Caco-2 (cell line): ENCODE measurements at regions not wholly inside any gene's neighbourhood (a gene's known extent, or its start where the extent isn't known, plus 50 kb on each side); places are given as distances from the start of the nearest gene placed in this dataset.

ENCODE experiments used
- BruUV-seq: library from RNA; stranded (reverse); fragments of 400-500 nt; replicated peaks from 2 replicates; lab custom pipeline; 2021; lab: Mats Ljungman, UMichigan
- CTCF ChIA-PET: fragments of 300-600 bp; sonication (Branson Sonifier 250); formaldehyde crosslinking; loops from one replicate; lab custom pipeline; 2022; ENCODE audit warnings: antibody characterized with exemption; lab: Charles Lee
- POLR2A ChIA-PET: fragments of 300-600 bp; sonication (Branson Sonifier 250); formaldehyde crosslinking; loops from one replicate; lab custom pipeline; 2022; ENCODE audit warnings: antibody characterized with exemption; lab: Charles Lee
- DNase-seq, 2 experiments: peaks; one replicate each; pipeline versions ENCODE4 v3.0.0 to v3.0.0-alpha.2; 2020 to 2022
- H3K27me3 ChIP-seq: replicated peaks from 2 replicates; pipeline ENCODE4 v1.6.0; 2011; ENCODE audit warnings: low read length; ENCODE audit not compliant: control insufficient read depth, insufficient read depth
- H3K36me3 ChIP-seq: 2 replicates; pipeline ENCODE4 v1.5.1; 2011; ENCODE audit warnings: low read length; ENCODE audit not compliant: control insufficient read depth, insufficient read depth
- H3K4me1 ChIP-seq: fragments of 250-450 bp; sonication (Bioruptor Pico); 2 replicates; pipeline ENCODE4 v1.5.1; 2020; ENCODE audit warnings: mild to moderate bottlenecking
- H3K4me3 ChIP-seq: 2 replicates; pipeline ENCODE4 v1.5.1; 2011; ENCODE audit warnings: low read depth, mild to moderate bottlenecking, control low read depth, low read length
- H3K9me3 ChIP-seq: fragments of 250-450 bp; sonication (Bioruptor Pico); 2 replicates; pipeline ENCODE4 v1.5.1; 2020; ENCODE audit warnings: mild to moderate bottlenecking, moderate library complexity
- H3K27ac Mint-ChIP-seq: one replicate; pipeline ENCODE4 v1.8.0; 2022; ENCODE audit warnings: mixed read lengths; ENCODE audit not compliant: unreplicated experiment
- H3K27me3 Mint-ChIP-seq: one replicate; pipeline ENCODE4 v1.8.0; 2022; ENCODE audit warnings: mixed read lengths; ENCODE audit not compliant: insufficient read depth, unreplicated experiment
- H3K36me3 Mint-ChIP-seq: one replicate; pipeline ENCODE4 v1.8.0; 2022; ENCODE audit warnings: mild to moderate bottlenecking, mixed read lengths; ENCODE audit not compliant: insufficient read depth, unreplicated experiment
- H3K4me1 Mint-ChIP-seq: one replicate; pipeline ENCODE4 v1.8.0; 2022; ENCODE audit warnings: low read depth, mixed read lengths; ENCODE audit not compliant: unreplicated experiment
- H3K4me3 Mint-ChIP-seq: one replicate; pipeline ENCODE4 v1.8.0; 2022; ENCODE audit warnings: mild to moderate bottlenecking, moderate library complexity, mixed read lengths; ENCODE audit not compliant: unreplicated experiment
- H3K9me3 Mint-ChIP-seq: one replicate; pipeline ENCODE4 v1.8.0; 2022; ENCODE audit warnings: mixed read lengths; ENCODE audit not compliant: unreplicated experiment
- intact Hi-C: fragments of 100-400 bp; cut with micrococcal nuclease; formaldehyde crosslinking; loops from one replicate; pipeline ENCODE4 v1.10.0; 2022; ENCODE audit not compliant: unreplicated experiment
- TF ChIP-seq, protein P1 (sequence below), 2 experiments: fragments of 200-600 bp in 1 of 2; IDR thresholded peaks; 1 replicate in 1 of 2; 2 replicates in 1 of 2; pipeline versions ENCODE4 v1.5.1 to v1.8.0; 2011 to 2022; ENCODE audit warnings: antibody characterized with exemption in 1 of 2, control low read depth in 1 of 2, inconsistent platforms in 1 of 2, low read depth in 1 of 2, low read length in 1 of 2, mild to moderate bottlenecking in 1 of 2, moderate library complexity in 1 of 2; ENCODE audit not compliant: insufficient read depth in 1 of 2, severe bottlenecking in 1 of 2, unreplicated experiment in 1 of 2

DNA sequence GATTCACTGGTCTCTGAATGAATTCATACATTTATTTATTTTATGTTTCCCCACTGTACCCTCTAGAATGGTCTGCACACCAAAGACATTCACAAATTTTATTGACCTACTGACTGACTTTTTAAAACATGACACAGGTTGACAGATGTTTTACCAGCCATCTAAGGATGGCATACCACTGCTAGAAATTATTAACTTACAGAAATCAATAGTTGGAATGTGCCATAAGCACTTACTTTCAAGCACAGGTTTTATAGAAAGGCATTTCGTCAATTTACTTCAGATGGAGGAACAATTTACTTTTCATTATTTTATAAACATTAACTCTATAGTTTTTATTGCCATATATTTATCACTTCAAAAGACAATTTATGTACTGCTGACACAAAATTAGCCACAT is 448.7 kb upstream of the FBXO33 start:
- POLR2A ChIA-PET = no interaction called here
- CTCF ChIA-PET = no interaction called here
- H3K27me3 ChIP-seq = no peaks in the 10 kb centered on the region
- H3K9me3 Mint-ChIP-seq = no peaks in the 10 kb centered on the region
- H3K27ac Mint-ChIP-seq = no peak overlapping the region
- no peaks in the 10 kb centered on the region for H3K4me1 ChIP-seq
- no peak for DNase-seq
- H3K36me3 ChIP-seq = no peaks in the 10 kb centered on the region
- no peak overlapping the region for H3K4me3 Mint-ChIP-seq
- H3K9me3 ChIP-seq = no peaks in the 10 kb centered on the region
- no peaks in the 10 kb centered on the region for H3K36me3 Mint-ChIP-seq
- BruUV-seq = no TSS peak
- no peaks in the 10 kb centered on the region for H3K4me1 Mint-ChIP-seq
- H3K4me3 ChIP-seq = no peak overlapping the region
- no peaks in the 10 kb centered on the region for H3K27me3 Mint-ChIP-seq
- intact Hi-C loops = no loop called here
- TF ChIP-seq, protein P1, sequence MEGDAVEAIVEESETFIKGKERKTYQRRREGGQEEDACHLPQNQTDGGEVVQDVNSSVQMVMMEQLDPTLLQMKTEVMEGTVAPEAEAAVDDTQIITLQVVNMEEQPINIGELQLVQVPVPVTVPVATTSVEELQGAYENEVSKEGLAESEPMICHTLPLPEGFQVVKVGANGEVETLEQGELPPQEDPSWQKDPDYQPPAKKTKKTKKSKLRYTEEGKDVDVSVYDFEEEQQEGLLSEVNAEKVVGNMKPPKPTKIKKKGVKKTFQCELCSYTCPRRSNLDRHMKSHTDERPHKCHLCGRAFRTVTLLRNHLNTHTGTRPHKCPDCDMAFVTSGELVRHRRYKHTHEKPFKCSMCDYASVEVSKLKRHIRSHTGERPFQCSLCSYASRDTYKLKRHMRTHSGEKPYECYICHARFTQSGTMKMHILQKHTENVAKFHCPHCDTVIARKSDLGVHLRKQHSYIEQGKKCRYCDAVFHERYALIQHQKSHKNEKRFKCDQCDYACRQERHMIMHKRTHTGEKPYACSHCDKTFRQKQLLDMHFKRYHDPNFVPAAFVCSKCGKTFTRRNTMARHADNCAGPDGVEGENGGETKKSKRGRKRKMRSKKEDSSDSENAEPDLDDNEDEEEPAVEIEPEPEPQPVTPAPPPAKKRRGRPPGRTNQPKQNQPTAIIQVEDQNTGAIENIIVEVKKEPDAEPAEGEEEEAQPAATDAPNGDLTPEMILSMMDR (IDR thresholded peaks at IDR 0.05; ENCODE audit: insufficient read depth in 1 of 2, low read depth in 1 of 2, low read length in 1 of 2, severe bottlenecking in 1 of 2, unreplicated experiment in 1 of 2) = no peak

DNA sequence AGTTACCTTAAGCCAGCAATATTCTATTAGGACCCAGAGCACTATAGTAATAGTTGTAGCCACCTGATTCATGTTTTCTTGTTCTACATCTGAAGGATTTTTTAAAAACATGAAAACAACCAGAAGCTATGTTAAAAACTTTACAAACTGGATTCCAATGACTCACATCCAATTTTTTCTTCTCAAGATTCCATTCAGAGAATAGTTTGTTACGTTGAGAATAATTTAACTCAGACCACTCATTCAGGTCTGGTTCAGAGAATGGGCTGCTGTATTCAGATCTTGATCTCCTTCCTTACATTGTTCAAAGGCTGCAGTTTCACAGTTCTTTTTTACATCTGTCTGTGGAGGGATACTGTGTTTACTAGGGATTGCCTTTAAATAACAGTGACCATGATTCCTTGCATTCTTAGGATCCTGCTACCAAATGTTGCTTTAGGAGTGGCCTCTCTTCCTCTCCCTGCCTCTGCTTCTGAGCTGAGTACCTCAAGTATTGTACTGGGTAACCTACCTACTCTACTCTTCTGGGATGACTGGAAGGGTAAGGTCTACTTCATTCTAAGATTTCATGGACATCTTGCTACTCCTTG is 448.0 kb upstream of the FBXO33 start:
- CTCF ChIA-PET = no interaction called here
- H3K9me3 Mint-ChIP-seq = no peaks in the 10 kb centered on the region

DNA sequence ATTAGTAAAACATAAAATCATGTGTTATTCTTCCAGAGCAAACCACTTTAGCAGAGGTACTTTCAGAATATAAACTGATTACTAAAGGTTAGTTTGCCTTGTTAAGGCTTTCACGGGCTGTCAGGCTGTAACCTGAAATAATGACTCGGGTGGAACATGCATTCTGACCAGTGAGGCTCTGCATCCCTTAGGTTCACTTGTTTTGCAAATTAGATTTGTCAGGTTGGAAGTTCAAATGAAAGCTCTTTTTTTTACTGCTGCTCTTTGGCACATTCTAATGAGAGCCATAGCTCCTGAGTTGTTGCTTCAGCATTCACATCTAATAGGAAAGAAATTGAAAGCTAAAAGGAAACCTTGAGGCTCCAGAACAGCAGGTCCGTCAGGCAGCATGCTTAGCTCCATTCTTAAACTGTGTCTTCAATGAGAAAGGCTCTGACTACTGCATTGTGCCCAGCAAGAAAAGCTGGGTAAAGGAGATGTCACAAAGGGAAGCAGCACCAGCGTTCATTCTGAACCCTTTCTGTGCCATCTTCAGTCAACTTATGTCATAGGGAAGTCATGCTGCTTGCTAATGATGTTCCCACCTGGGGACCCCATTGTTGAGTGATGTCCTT is 445.5 kb upstream of the FBXO33 start:
- Mint-ChIP-seq H3K9me3 (no peaks in the 10 kb centered on the region), H3K36me3 (no peaks in the 10 kb centered on the region), H3K4me1 (no peaks in the 10 kb centered on the region), H3K27ac (no peak overlapping the region), H3K4me3 (no peak overlapping the region), H3K27me3 (no peaks in the 10 kb centered on the region)
- POLR2A ChIA-PET = no interaction called here
- Histone ChIP-seq H3K27me3 (no peaks in the 10 kb centered on the region), H3K36me3 (no peaks in the 10 kb centered on the region), H3K9me3 (no peaks in the 10 kb centered on the region), H3K4me3 (no peak overlapping the region), H3K4me1 (no peaks in the 10 kb centered on the region)
- no peak for DNase-seq
- CTCF ChIA-PET = no interaction called here
- no TSS peak for BruUV-seq
- TF ChIP-seq, protein P1 (IDR thresholded peaks at IDR 0.05; ENCODE audit: insufficient read depth in 1 of 2, low read depth in 1 of 2, low read length in 1 of 2, severe bottlenecking in 1 of 2, unreplicated experiment in 1 of 2) = no peak
- intact Hi-C loops = no loop called here

More for the DNA sequence above, 448.0 kb upstream of the FBXO33 start:
- POLR2A ChIA-PET = no interaction called here
- Histone ChIP-seq H3K27me3 (no peaks in the 10 kb centered on the region), H3K4me3 (no peak overlapping the region), H3K9me3 (no peaks in the 10 kb centered on the region), H3K36me3 (no peaks in the 10 kb centered on the region), H3K4me1 (no peaks in the 10 kb centered on the region)
- TF ChIP-seq, protein P1 (IDR thresholded peaks at IDR 0.05; ENCODE audit: insufficient read depth in 1 of 2, low read depth in 1 of 2, low read length in 1 of 2, severe bottlenecking in 1 of 2, unreplicated experiment in 1 of 2) = no peak
- intact Hi-C loops = no loop called here
- H3K36me3 Mint-ChIP-seq = no peaks in the 10 kb centered on the region
- no TSS peak for BruUV-seq
- no peak for DNase-seq
- no peaks in the 10 kb centered on the region for H3K27me3 Mint-ChIP-seq
- no peak overlapping the region for H3K27ac Mint-ChIP-seq
- H3K4me1 Mint-ChIP-seq = no peaks in the 10 kb centered on the region
- H3K4me3 Mint-ChIP-seq = no peak overlapping the region
